ENCODE measurements at regions not wholly inside any gene's neighbourhood (a gene's known extent, or its start where the extent isn't known, plus 50 kb on each side); places are given as distances from the start of the nearest gene placed in this dataset.

DNA sequence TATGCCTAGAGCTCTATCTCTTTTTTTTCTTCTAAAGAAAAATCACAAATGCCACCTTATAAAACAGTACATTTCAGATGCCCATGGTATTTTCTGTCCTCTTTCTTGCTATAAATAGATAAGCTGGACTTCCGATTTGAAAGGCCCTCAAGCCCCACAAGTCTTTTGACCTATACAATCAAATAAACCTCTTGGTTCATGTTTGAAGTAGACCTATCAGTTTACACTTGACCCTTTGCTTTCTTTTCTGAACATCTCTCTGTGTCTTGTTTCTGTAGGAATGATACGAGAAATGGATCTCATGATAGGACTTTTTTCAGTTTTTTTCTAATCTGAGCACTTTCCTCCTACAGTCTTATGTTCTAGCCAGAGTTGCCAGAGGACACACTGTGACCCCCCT is 327.2 kb downstream of the SOX9 start:
- TF ChIP-seq, protein P1, sequence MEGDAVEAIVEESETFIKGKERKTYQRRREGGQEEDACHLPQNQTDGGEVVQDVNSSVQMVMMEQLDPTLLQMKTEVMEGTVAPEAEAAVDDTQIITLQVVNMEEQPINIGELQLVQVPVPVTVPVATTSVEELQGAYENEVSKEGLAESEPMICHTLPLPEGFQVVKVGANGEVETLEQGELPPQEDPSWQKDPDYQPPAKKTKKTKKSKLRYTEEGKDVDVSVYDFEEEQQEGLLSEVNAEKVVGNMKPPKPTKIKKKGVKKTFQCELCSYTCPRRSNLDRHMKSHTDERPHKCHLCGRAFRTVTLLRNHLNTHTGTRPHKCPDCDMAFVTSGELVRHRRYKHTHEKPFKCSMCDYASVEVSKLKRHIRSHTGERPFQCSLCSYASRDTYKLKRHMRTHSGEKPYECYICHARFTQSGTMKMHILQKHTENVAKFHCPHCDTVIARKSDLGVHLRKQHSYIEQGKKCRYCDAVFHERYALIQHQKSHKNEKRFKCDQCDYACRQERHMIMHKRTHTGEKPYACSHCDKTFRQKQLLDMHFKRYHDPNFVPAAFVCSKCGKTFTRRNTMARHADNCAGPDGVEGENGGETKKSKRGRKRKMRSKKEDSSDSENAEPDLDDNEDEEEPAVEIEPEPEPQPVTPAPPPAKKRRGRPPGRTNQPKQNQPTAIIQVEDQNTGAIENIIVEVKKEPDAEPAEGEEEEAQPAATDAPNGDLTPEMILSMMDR (IDR thresholded peaks at IDR 0.05; ENCODE audit: poor library complexity), result no peak
- TF ChIP-seq EZH2 (IDR thresholded peaks at IDR 0.05; ENCODE audit: borderline replicate concordance) (no peak), EZH2phosphoT487 (IDR thresholded peaks at IDR 0.05; ENCODE audit: low read depth, severe bottlenecking, unreplicated experiment) (no peak)
